HCT116 (cell line): ENCODE measurements at regions not wholly inside any gene's neighbourhood (a gene's known extent, or its start where the extent isn't known, plus 50 kb on each side); places are given as distances from the start of the nearest gene placed in this dataset.

ENCODE experiments used
- ATAC-seq: fragments of 200-7000 bp; cut with Tn5 transposase; 2 replicates; pipeline ENCODE4 v1.9.1; 2020; ENCODE audit warnings: mild to moderate bottlenecking, moderate library complexity
- BruUV-seq: library from RNA; stranded (reverse); fragments of 400-500 nt; replicated peaks from 2 replicates; lab custom pipeline; 2021; lab: Mats Ljungman, UMichigan
- CTCF ChIA-PET: fragments of 300-600 bp; sonication (Branson Sonifier 250); formaldehyde crosslinking; loops from one replicate; lab custom pipeline; 2021; ENCODE audit warnings: antibody characterized with exemption; lab: Charles Lee
- POLR2A ChIA-PET: fragments of 300-600, 350-600 bp; sonication (Branson Sonifier 250); formaldehyde crosslinking; loops from one replicate; lab custom pipeline; 2021; ENCODE audit warnings: antibody characterized with exemption; lab: Charles Lee
- RAD21 ChIA-PET, 2 experiments: fragments of 300-600 bp; sonication (Branson Sonifier 250); formaldehyde crosslinking; loops; one replicate each; lab custom pipeline; 2023; ENCODE audit warnings: low total read pairs in 2 of 2; ENCODE audit not compliant: uncharacterized antibody in 2 of 2, unreplicated experiment in 2 of 2, low non-redundant PET in 1 of 2; lab: Charles Lee
- DNase-seq: peaks from one replicate; pipeline ENCODE4 v3.0.0-alpha.2; 2010; ENCODE audit warnings: low read depth, low spot score
- H2AFZ ChIP-seq: fragments of 200-600 bp; shearing (Covaris generic), sonication (generic); 2 replicates; pipeline ENCODE4 v1.6.1; 2017; ENCODE audit warnings: low read depth, mixed run types, mixed read lengths, antibody characterized with exemption, low read length; ENCODE audit not compliant: poor library complexity, severe bottlenecking
- H3K27ac ChIP-seq: 2 replicates; pipeline ENCODE4 v1.5.1; 2012; ENCODE audit warnings: low read depth, low read length
- H3K27me3 ChIP-seq: fragments of 200-600 bp; sonication (generic); 2 replicates; pipeline ENCODE4 v1.6.1; 2016; ENCODE audit warnings: mixed run types, low read length, mixed read lengths; ENCODE audit not compliant: insufficient read depth
- H3K36me3 ChIP-seq, 2 experiments: fragments of 200-500 bp in 1 of 2; fragments of 200-600 bp in 1 of 2; sonication (Bioruptor generic) in 1 of 2; sonication (generic) in 1 of 2; 2 replicates each; pipeline versions ENCODE4 v1.5.1 to v1.6.1; 2014 to 2016; ENCODE audit warnings: low read length in 2 of 2, inconsistent platforms in 1 of 2, mixed read lengths in 1 of 2, mixed run types in 1 of 2; ENCODE audit not compliant: insufficient read depth in 2 of 2, control insufficient read depth in 1 of 2
- H3K4me1 ChIP-seq, 2 experiments: fragments of 200-600 bp in 1 of 2; sonication (generic) in 1 of 2; 2 replicates each; pipeline versions ENCODE4 v1.5.1 to v1.6.1; 2012 to 2017; ENCODE audit warnings: low read length in 2 of 2, inconsistent platforms in 1 of 2, mild to moderate bottlenecking in 1 of 2, mixed read lengths in 1 of 2, mixed run types in 1 of 2, moderate library complexity in 1 of 2; ENCODE audit not compliant: insufficient read depth in 2 of 2, control insufficient read depth in 1 of 2
- H3K4me2 ChIP-seq: fragments of 200-600 bp; sonication (generic); 2 replicates; pipeline ENCODE4 v1.6.1; 2017; ENCODE audit warnings: mixed run types, low read length, mixed read lengths
- H3K4me3 ChIP-seq, 2 experiments: fragments of 200-600 bp in 1 of 2; sonication (generic) in 1 of 2; replicated peaks in 1 of 2; 2 replicates each; pipeline ENCODE4 v1.5.1; 2011 to 2016; ENCODE audit warnings: low read length in 2 of 2, control low read depth in 1 of 2, low read depth in 1 of 2, mild to moderate bottlenecking in 1 of 2, mixed read lengths in 1 of 2, mixed run types in 1 of 2
- H3K79me2 ChIP-seq: fragments of 200-600 bp; sonication (generic); 2 replicates; pipeline ENCODE4 v1.6.1; 2017; ENCODE audit warnings: mild to moderate bottlenecking, mixed run types, low read length, moderate library complexity, mixed read lengths; ENCODE audit not compliant: insufficient read depth
- H3K9ac ChIP-seq: fragments of 200-600 bp; sonication (generic); 2 replicates; pipeline ENCODE4 v1.6.1; 2016; ENCODE audit warnings: low read length, mixed read lengths
- H3K9me2 ChIP-seq: fragments of 200-600 bp; sonication (generic), shearing (Covaris generic); 2 replicates; pipeline ENCODE4 v1.6.1; 2017; ENCODE audit warnings: mixed run types, mild to moderate bottlenecking, moderate library complexity; ENCODE audit not compliant: insufficient read depth
- H3K9me3 ChIP-seq, 2 experiments: fragments of 200-500 bp in 1 of 2; fragments of 200-600 bp in 1 of 2; sonication (Bioruptor generic) in 1 of 2; sonication (generic) in 1 of 2; 2 replicates each; pipeline ENCODE4 v1.6.1; 2014 to 2017; ENCODE audit warnings: low read length in 2 of 2, mixed read lengths in 2 of 2, inconsistent platforms in 1 of 2, low read depth in 1 of 2, mild to moderate bottlenecking in 1 of 2, mixed run types in 1 of 2, moderate library complexity in 1 of 2; ENCODE audit not compliant: control insufficient read depth in 1 of 2, insufficient read depth in 1 of 2
- H4K20me1 ChIP-seq: fragments of 200-600 bp; sonication (generic), shearing (Covaris generic); 2 replicates; pipeline ENCODE4 v1.6.1; 2017; ENCODE audit warnings: mixed run types, mild to moderate bottlenecking, moderate library complexity; ENCODE audit not compliant: insufficient read depth
- ATF3 ChIP-seq: IDR thresholded peaks from 2 replicates; pipeline ENCODE4 v1.6.1; 2012
- CBX3 ChIP-seq: IDR thresholded peaks from 2 replicates; pipeline ENCODE4 v1.6.1; 2012; ENCODE audit warnings: low read depth
- CEBPB ChIP-seq: IDR thresholded peaks from 2 replicates; pipeline ENCODE4 v1.6.1; 2012; ENCODE audit warnings: low read depth
- EGR1 ChIP-seq: IDR thresholded peaks from 2 replicates; pipeline ENCODE4 v1.6.1; 2012; ENCODE audit warnings: low read depth
- ELF1 ChIP-seq: IDR thresholded peaks from 2 replicates; pipeline ENCODE4 v1.6.1; 2012; ENCODE audit warnings: low read depth, borderline replicate concordance
- EZH2 ChIP-seq: fragments of 200-600 bp; sonication (generic); IDR thresholded peaks from 2 replicates; pipeline ENCODE4 v1.6.1; 2017; ENCODE audit warnings: antibody characterized with exemption, mixed run types
- EZH2phosphoT487 ChIP-seq: fragments of 200-600 bp; IDR thresholded peaks from 2 replicates; pipeline ENCODE4 v1.6.1; 2018; ENCODE audit warnings: antibody characterized with exemption, borderline replicate concordance
- FOSL1 ChIP-seq: IDR thresholded peaks from 2 replicates; pipeline ENCODE4 v1.6.1; 2012; ENCODE audit warnings: low read depth
- JUND ChIP-seq: IDR thresholded peaks from 2 replicates; pipeline ENCODE4 v1.6.1; 2012
- POLR2AphosphoS5 ChIP-seq: IDR thresholded peaks from 2 replicates; pipeline ENCODE4 v1.6.1; 2011; ENCODE audit warnings: mild to moderate bottlenecking, low read depth, low read length, moderate library complexity
- REST ChIP-seq: IDR thresholded peaks from 2 replicates; pipeline ENCODE4 v1.6.1; 2012; ENCODE audit warnings: low read depth
- SIN3A ChIP-seq: IDR thresholded peaks from 2 replicates; pipeline ENCODE4 v1.6.1; 2012; ENCODE audit warnings: low read depth
- SP1 ChIP-seq: IDR thresholded peaks from 2 replicates; pipeline ENCODE4 v1.6.1; 2012; ENCODE audit warnings: low read depth
- SRF ChIP-seq: IDR thresholded peaks from 2 replicates; pipeline ENCODE4 v1.6.1; 2012; ENCODE audit warnings: low read depth
- YY1 ChIP-seq: IDR thresholded peaks from 2 replicates; pipeline ENCODE4 v1.6.1; 2011; ENCODE audit warnings: low read length, low read depth, moderate library complexity, mild to moderate bottlenecking; ENCODE audit not compliant: insufficient replicate concordance; ENCODE audit errors: extremely low read depth
- ZFX ChIP-seq: fragments of 450-650 bp; IDR thresholded peaks from 2 replicates; pipeline ENCODE4 v1.6.1; 2017
- ZNF274 ChIP-seq: fragments of 200-500 bp; sonication (Bioruptor generic); IDR thresholded peaks from 2 replicates; pipeline ENCODE4 v1.6.1; 2014; ENCODE audit warnings: mild to moderate bottlenecking, low read depth, low read length, inconsistent platforms
- intact Hi-C: fragments of 100-400 bp; cut with micrococcal nuclease; formaldehyde crosslinking; loops from 2 replicates; pipeline ENCODE4 v1.10.0; 2022
- TF ChIP-seq, protein P1 (sequence below), 3 experiments: fragments of 200-600 bp in 1 of 3; sonication (generic) in 1 of 3; IDR thresholded peaks in 2 of 3; conservative IDR thresholded peaks in 1 of 3; 2 replicates each; pipeline ENCODE4 v1.5.1; 2012 to 2017; ENCODE audit warnings: low read depth in 2 of 3, low read length in 2 of 3, antibody characterized with exemption in 1 of 3, borderline replicate concordance in 1 of 3, control low read depth in 1 of 3, mild to moderate bottlenecking in 1 of 3, mixed read lengths in 1 of 3, mixed run types in 1 of 3, moderate library complexity in 1 of 3; ENCODE audit not compliant: insufficient read depth in 1 of 3
- TF ChIP-seq, protein P2 (sequence below): IDR thresholded peaks from 2 replicates; pipeline ENCODE4 v1.6.1; 2011; ENCODE audit warnings: mild to moderate bottlenecking, low read length, moderate library complexity; ENCODE audit not compliant: insufficient replicate concordance; ENCODE audit errors: extremely low read depth
- TF ChIP-seq, protein P3 (sequence below): IDR thresholded peaks from 2 replicates; pipeline ENCODE4 v1.6.1; 2012

DNA sequence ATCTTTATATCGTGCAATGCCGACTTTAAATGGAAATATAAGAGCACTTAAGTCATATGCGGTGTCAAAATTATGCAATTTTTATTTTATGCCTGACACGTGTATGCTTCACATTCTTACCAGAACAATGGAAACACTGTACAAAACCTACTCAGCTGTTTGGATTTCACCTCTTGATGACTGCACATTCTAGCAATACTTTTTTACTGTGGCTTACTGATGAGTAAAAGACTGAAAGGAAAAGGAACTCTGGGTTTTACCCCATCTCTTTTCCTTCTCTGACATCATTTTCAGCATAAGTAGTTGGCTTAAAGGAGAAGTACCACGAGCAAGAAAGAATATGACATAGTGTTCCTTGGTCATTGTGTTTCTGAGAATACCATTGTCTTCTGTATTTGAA, 142.8 kb downstream of the POLR2M start:
- intact Hi-C loops: no loop called here
- DNase-seq: no peak

More for the DNA sequence above, 142.8 kb downstream of the POLR2M start:
- no peak overlapping the region for H3K27ac ChIP-seq
- no peaks in the 10 kb centered on the region for H3K4me1 ChIP-seq
- no peaks in the 10 kb centered on the region for H3K27me3 ChIP-seq
- no peak overlapping the region for H3K4me3 ChIP-seq
- TF ChIP-seq SP1 (no peak), REST (no peak), YY1 (no peak), ZFX (no peak), EGR1 (no peak), EZH2 (no peak), EZH2phosphoT487 (no peak), ZNF274 (no peak), CEBPB (no peak), ELF1 (no peak), JUND (no peak), CBX3 (no peak), ATF3 (no peak), FOSL1 (no peak), POLR2AphosphoS5 (no peak), SRF (no peak), SIN3A (no peak)
- TF ChIP-seq, protein P1, sequence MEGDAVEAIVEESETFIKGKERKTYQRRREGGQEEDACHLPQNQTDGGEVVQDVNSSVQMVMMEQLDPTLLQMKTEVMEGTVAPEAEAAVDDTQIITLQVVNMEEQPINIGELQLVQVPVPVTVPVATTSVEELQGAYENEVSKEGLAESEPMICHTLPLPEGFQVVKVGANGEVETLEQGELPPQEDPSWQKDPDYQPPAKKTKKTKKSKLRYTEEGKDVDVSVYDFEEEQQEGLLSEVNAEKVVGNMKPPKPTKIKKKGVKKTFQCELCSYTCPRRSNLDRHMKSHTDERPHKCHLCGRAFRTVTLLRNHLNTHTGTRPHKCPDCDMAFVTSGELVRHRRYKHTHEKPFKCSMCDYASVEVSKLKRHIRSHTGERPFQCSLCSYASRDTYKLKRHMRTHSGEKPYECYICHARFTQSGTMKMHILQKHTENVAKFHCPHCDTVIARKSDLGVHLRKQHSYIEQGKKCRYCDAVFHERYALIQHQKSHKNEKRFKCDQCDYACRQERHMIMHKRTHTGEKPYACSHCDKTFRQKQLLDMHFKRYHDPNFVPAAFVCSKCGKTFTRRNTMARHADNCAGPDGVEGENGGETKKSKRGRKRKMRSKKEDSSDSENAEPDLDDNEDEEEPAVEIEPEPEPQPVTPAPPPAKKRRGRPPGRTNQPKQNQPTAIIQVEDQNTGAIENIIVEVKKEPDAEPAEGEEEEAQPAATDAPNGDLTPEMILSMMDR (IDR thresholded peaks at IDR 0.05 in 2 of 3, conservative IDR thresholded peaks at IDR 0.05 in 1 of 3; ENCODE audit: borderline replicate concordance in 1 of 3, insufficient read depth in 1 of 3, low read depth in 2 of 3, low read length in 2 of 3): no peak
- TF ChIP-seq, protein P2, sequence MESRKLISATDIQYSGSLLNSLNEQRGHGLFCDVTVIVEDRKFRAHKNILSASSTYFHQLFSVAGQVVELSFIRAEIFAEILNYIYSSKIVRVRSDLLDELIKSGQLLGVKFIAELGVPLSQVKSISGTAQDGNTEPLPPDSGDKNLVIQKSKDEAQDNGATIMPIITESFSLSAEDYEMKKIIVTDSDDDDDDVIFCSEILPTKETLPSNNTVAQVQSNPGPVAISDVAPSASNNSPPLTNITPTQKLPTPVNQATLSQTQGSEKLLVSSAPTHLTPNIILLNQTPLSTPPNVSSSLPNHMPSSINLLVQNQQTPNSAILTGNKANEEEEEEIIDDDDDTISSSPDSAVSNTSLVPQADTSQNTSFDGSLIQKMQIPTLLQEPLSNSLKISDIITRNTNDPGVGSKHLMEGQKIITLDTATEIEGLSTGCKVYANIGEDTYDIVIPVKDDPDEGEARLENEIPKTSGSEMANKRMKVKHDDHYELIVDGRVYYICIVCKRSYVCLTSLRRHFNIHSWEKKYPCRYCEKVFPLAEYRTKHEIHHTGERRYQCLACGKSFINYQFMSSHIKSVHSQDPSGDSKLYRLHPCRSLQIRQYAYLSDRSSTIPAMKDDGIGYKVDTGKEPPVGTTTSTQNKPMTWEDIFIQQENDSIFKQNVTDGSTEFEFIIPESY: no peak
- TF ChIP-seq, protein P3, sequence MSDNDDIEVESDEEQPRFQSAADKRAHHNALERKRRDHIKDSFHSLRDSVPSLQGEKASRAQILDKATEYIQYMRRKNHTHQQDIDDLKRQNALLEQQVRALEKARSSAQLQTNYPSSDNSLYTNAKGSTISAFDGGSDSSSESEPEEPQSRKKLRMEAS: no peak
- ChIA-PET RAD21 (no interaction called here), POLR2A (no interaction called here), CTCF (no interaction called here)
- no peaks in the 10 kb centered on the region for H3K36me3 ChIP-seq
- no peaks in the 10 kb centered on the region for H3K9me2 ChIP-seq
- no peak overlapping the region for H3K9ac ChIP-seq
- no peaks in the 10 kb centered on the region for H3K9me3 ChIP-seq
- H2AFZ ChIP-seq: no peak overlapping the region
- H3K4me2 ChIP-seq: no peak overlapping the region
- ATAC-seq: no peak
- no TSS peak for BruUV-seq
- no peaks in the 10 kb centered on the region for H3K79me2 ChIP-seq
- no peaks in the 10 kb centered on the region for H4K20me1 ChIP-seq
